OCI-LY3 (cell line): ENCODE measurements at regions not wholly inside any gene's neighbourhood (a gene's known extent, or its start where the extent isn't known, plus 50 kb on each side); places are given as distances from the start of the nearest gene placed in this dataset.
"Not testable (repeated sequence)": the region's sequence is repeated elsewhere in the genome, so short reads cannot be mapped to it uniquely, and the experiment has no call there.

Experiments used
- H2AFZ ChIP-seq: fragments of 200-600, 300-600 bp; shearing (Covaris generic); 2 replicates; pipeline ENCODE4 v1.6.0; 2014; ENCODE audit warnings: antibody characterized with exemption, low read depth, low read length
- H3K27ac ChIP-seq: fragments of 200-600, 300-600 bp; sonication (generic); 2 replicates; pipeline ENCODE4 v1.5.1; 2014; ENCODE audit warnings: mild to moderate bottlenecking, low read length, moderate library complexity, mixed read lengths
- H3K27me3 ChIP-seq: fragments of 200-600, 300-600 bp; sonication (generic); 2 replicates; pipeline ENCODE4 v1.6.1; 2014; ENCODE audit warnings: low read depth, low read length, mixed read lengths
- H3K36me3 ChIP-seq: fragments of 200-600, 300-600 bp; sonication (generic); replicated peaks from 2 replicates; pipeline ENCODE3; 2014; ENCODE audit warnings: low read depth, low read length, mixed read lengths
- H3K4me1 ChIP-seq: fragments of 300-600, 200-600 bp; sonication (generic); 2 replicates; pipeline ENCODE4 v1.6.1; 2014; ENCODE audit warnings: low read length, mixed read lengths
- H3K4me2 ChIP-seq: fragments of 200-600, 300-600 bp; sonication (generic); 2 replicates; pipeline ENCODE4 v1.6.1; 2014; ENCODE audit warnings: low read length, mixed read lengths
- H3K4me3 ChIP-seq: fragments of 300-600, 200-600 bp; sonication (generic); 2 replicates; pipeline ENCODE4 v1.5.1; 2014; ENCODE audit warnings: antibody characterized with exemption, mild to moderate bottlenecking, low read length, moderate library complexity
- H3K79me2 ChIP-seq: fragments of 300-600, 200-600 bp; shearing (Covaris generic); 2 replicates; pipeline ENCODE4 v1.6.1; 2014; ENCODE audit warnings: mild to moderate bottlenecking, low read length, mixed read lengths
- H3K9ac ChIP-seq: fragments of 300-600, 200-600 bp; shearing (Covaris generic); 2 replicates; pipeline ENCODE4 v1.6.0; 2014; ENCODE audit warnings: mild to moderate bottlenecking, low read length, moderate library complexity
- H3K9me3 ChIP-seq: fragments of 200-600, 300-600 bp; shearing (Covaris generic); 2 replicates; pipeline ENCODE4 v1.6.1; 2014; ENCODE audit warnings: low read length, mixed read lengths; ENCODE audit not compliant: insufficient read depth
- H4K20me1 ChIP-seq: fragments of 200-600, 300-600 bp; sonication (generic); 2 replicates; pipeline ENCODE4 v1.6.1; 2016; ENCODE audit warnings: low read length, mixed read lengths; ENCODE audit not compliant: insufficient read depth
- EZH2phosphoT487 ChIP-seq: fragments of 200-600 bp; shearing (Covaris generic); IDR thresholded peaks from 2 replicates; pipeline ENCODE4 v1.6.1; 2018; ENCODE audit warnings: antibody characterized with exemption, mixed run types, low read depth
- TF ChIP-seq, protein P1 (sequence below): fragments of 200-600, 300-600 bp; sonication (generic); IDR thresholded peaks from 2 replicates; pipeline ENCODE4 v1.5.1; 2014; ENCODE audit warnings: antibody characterized with exemption, low read length, low read depth

DNA sequence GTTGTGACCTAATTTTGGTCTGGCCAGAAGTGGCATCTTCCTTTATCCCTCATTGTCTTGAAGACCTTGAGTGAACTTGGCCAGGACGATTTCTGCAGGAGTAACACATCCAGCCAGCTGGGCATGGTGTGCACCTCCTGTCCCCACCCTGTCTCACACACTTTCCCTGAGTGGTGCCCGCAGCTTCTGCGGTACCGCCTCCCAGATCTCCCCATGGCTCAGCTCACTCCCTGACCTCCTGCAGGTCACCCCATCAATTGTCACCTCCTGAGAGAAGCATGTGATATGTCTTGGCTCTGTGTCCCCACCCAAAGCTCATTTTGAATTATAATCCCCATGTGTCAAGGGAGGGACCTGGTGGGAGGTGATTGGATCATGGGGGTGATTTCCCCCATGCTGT is 50.2 kb upstream of the TP53I11 start:
- Histone ChIP-seq H3K36me3 (no peaks in the 10 kb centered on the region), H4K20me1 (no peaks in the 10 kb centered on the region), H3K4me2 (no peak overlapping the region), H2AFZ (no peak overlapping the region), H3K9ac (no peak overlapping the region), H3K9me3 (no peaks in the 10 kb centered on the region), H3K4me1 (no peaks in the 10 kb centered on the region), H3K4me3 (no peak overlapping the region), H3K27ac (no peak overlapping the region), H3K79me2 (no peaks in the 10 kb centered on the region), H3K27me3 (peaks cover 5% of the 10 kb centered on the region)
- TF ChIP-seq EZH2phosphoT487 = no peak
- TF ChIP-seq, protein P1, sequence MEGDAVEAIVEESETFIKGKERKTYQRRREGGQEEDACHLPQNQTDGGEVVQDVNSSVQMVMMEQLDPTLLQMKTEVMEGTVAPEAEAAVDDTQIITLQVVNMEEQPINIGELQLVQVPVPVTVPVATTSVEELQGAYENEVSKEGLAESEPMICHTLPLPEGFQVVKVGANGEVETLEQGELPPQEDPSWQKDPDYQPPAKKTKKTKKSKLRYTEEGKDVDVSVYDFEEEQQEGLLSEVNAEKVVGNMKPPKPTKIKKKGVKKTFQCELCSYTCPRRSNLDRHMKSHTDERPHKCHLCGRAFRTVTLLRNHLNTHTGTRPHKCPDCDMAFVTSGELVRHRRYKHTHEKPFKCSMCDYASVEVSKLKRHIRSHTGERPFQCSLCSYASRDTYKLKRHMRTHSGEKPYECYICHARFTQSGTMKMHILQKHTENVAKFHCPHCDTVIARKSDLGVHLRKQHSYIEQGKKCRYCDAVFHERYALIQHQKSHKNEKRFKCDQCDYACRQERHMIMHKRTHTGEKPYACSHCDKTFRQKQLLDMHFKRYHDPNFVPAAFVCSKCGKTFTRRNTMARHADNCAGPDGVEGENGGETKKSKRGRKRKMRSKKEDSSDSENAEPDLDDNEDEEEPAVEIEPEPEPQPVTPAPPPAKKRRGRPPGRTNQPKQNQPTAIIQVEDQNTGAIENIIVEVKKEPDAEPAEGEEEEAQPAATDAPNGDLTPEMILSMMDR = no peak

DNA sequence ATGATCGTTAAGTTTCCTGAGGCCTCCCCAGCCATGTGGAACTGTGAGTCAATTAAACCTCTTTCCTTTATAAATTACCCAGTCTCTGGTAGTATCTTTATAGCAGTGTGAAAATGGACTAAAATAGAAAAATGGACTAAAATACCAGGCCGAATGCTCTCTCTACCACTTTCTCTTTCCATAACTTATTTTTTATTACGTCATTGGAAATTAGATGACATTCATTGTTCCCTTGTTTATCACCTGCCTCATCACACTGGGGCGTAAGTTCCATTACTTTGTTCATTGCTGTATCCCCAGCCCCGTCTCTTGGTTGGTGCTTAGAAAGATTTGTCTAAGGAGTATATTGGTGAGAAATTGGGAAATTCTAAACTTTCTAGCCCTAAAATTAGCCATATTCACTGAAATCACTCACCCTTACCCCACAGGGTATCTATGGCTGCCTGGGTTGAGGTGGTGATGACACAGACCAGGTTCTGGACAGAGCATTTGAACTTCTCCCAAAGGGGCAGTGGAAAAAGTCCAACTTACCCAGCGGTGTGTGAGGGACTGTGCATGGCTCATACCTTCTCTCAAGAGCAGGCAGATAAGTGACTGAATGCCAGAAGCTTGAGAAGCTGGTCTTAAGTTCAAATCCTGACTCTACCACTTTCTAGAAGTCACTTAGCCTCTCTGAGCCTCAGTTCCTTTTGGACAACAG is 50.9 kb upstream of the TP53I11 start:
- no peaks in the 10 kb centered on the region for H4K20me1 ChIP-seq
- H2AFZ ChIP-seq = no peak overlapping the region
- H3K79me2 ChIP-seq = no peaks in the 10 kb centered on the region
- H3K36me3 ChIP-seq = no peaks in the 10 kb centered on the region
- H3K4me1 ChIP-seq = no peaks in the 10 kb centered on the region
- no peak overlapping the region for H3K4me2 ChIP-seq
- H3K4me3 ChIP-seq = no peak overlapping the region
- TF ChIP-seq EZH2phosphoT487 = no peak
- H3K27me3 ChIP-seq = peaks cover 5% of the 10 kb centered on the region
- no peak overlapping the region for H3K9ac ChIP-seq
- no peak overlapping the region for H3K27ac ChIP-seq
- no peaks in the 10 kb centered on the region for H3K9me3 ChIP-seq

DNA sequence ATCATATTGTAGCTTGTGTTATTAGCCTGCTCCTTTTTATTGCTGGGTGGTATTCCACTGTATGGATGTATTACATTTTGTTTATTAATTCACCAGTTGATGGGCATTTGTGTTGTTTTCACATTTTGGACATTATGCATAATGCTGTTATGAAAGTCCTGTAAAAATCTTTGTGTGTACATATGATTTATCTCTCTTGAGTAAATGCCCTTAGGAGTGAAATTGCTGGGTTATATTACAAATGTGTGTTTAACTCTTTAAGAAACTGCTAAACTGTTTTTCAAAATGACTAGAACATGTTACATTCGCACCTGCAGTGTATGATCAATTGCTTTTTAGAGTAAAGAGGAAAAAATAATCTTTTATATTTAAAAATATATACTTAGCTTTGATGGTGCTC is 54.4 kb upstream of the TP53I11 start:
- Histone ChIP-seq H3K36me3 (no peaks in the 10 kb centered on the region), H3K4me2 (no peak overlapping the region), H3K4me3 (no peak overlapping the region), H3K27ac (no peak overlapping the region), H3K79me2 (no peaks in the 10 kb centered on the region), H3K4me1 (no peaks in the 10 kb centered on the region), H3K27me3 (peaks cover 17% of the 10 kb centered on the region), H3K9me3 (no peaks in the 10 kb centered on the region), H2AFZ (no peak overlapping the region), H4K20me1 (no peaks in the 10 kb centered on the region), H3K9ac (no peak overlapping the region)
- TF ChIP-seq, protein P1 = no peak
- no peak for TF ChIP-seq EZH2phosphoT487

DNA sequence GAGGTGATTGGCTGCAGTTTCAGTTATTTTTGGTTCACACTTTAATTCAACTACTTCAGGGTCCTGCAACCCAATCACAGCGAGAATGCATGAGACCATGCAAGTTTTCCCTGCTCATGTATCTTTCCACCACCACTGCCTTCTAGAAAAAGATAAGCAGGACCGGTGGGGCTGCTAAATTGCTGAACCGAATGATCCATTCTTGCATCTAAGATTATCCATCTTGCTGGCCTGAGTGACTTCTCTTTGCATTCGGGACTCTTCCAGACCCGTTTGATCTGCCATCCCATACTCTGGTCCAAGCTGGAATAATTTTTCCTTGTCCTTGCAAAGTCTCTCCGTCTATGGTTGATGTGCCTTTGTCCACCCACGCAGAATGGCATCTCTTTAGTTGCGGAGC is 56.3 kb upstream of the TP53I11 start:
- peaks cover 17% of the 10 kb centered on the region for H3K27me3 ChIP-seq
- H4K20me1 ChIP-seq = no peaks in the 10 kb centered on the region
- H3K4me3 ChIP-seq = no peak overlapping the region
- H3K9me3 ChIP-seq = no peaks in the 10 kb centered on the region
- TF ChIP-seq EZH2phosphoT487 = no peak
- TF ChIP-seq, protein P1 = no peak
- no peak overlapping the region for H2AFZ ChIP-seq
- H3K4me1 ChIP-seq = no peaks in the 10 kb centered on the region
- H3K27ac ChIP-seq = no peak overlapping the region
- no peaks in the 10 kb centered on the region for H3K79me2 ChIP-seq
- no peaks in the 10 kb centered on the region for H3K36me3 ChIP-seq
- H3K4me2 ChIP-seq = no peak overlapping the region
- no peak overlapping the region for H3K9ac ChIP-seq

DNA sequence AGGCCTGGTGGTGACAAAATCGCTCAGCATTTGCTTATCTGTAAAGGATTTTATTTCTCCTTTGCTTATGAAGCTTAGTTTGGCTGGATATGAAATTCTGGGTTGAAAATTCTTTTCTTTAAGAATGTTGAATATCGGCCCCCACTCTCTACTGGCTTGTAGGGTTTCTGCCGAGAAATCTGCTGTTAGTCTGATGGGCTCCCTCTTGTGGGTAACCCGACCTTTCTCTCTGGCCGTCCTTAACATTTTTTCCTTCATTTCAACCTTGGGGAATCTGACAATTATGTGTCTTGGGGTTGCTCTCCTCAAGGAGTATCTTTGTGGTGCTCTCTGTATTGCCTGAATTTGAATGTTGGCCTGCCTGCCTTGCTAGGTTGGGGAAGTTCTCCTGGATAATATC is 65.3 kb upstream of the TP53I11 start:
- not testable (repeated sequence) for H3K9ac ChIP-seq, H3K27ac ChIP-seq, H3K4me3 ChIP-seq, H3K79me2 ChIP-seq, H3K36me3 ChIP-seq, H4K20me1 ChIP-seq, H3K27me3 ChIP-seq, H2AFZ ChIP-seq, H3K4me1 ChIP-seq, H3K9me3 ChIP-seq, H3K4me2 ChIP-seq

DNA sequence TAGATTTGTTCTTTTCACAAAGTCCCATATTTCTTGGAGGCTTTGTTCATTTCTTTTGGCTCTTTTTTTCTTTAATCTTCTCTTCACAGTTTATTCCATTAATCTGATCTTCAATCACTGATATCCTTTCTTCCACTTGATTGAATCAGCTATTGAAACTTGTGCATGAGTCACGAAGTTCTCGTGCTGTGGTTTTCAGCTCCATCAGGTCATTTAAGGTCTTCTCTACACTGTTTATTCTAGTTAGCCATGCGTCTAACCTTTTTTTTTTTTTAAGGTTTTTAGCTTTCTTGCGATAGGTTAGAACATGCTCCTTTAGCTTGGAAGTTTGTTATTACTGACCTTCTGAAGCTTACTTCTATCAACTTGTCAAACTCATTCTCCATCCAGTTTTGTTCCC is 65.8 kb upstream of the TP53I11 start:
- not testable (repeated sequence) for H3K79me2 ChIP-seq, H2AFZ ChIP-seq

More for the DNA sequence above, 65.8 kb upstream of the TP53I11 start:
- H3K4me3 ChIP-seq, H3K27me3 ChIP-seq, H3K4me1 ChIP-seq, H3K27ac ChIP-seq, H3K9ac ChIP-seq, H3K36me3 ChIP-seq, H3K4me2 ChIP-seq, H3K9me3 ChIP-seq, H4K20me1 ChIP-seq: not testable (repeated sequence)
